ENCODE measurements at regions not wholly inside any gene's neighbourhood (a gene's known extent, or its start where the extent isn't known, plus 50 kb on each side); places are given as distances from the start of the nearest gene placed in this dataset.
"Not testable (repeated sequence)": the region's sequence is repeated elsewhere in the genome, so short reads cannot be mapped to it uniquely, and the experiment has no call there.

DNA sequence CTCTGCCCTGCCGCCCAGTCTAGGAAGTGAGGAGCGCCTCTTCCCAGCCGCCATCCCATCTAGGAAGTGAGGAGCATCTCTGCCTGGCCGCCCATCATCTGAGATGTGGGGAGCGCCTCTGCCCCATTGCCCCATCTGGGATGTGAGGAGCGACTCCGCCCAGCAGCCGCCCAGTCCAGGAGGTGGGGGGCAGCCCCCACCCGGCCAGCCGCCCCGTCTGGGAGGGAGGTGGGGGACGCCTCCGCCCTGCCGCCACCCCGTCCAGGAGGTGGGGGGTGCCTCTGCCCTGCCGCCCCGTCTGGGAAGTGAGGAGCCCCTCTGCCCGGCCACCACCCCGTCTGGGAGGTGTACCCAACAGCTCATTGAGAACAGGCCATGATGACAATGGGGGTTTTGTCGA, 146.0 kb upstream of the RAB6C start:
- in situ Hi-C loops (cut with MboI; ENCODE audit: low sequenced_read_pairs), result not testable (repeated sequence)

DNA sequence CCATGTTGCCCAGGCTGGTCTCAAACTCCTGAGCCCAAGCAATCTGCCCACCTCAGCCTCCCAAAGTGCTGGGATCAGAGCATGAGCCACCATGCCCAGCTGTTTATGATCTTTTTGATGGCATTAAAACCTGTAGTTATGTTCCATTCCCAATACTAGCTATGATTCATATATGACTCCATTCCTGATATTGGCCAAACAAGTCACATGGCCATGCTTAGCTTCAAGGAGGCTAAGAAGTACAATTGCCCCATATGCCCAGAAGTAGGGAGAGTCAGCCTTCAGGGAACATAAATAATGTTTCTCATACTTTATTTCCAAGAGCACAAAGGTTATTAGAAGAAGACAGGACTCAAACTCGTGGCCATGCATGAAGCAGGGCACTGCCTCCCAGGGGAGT, 132.4 kb upstream of the RAB6C start:
- in situ Hi-C loops (cut with MboI; ENCODE audit: low sequenced_read_pairs), result no loop called here

DNA sequence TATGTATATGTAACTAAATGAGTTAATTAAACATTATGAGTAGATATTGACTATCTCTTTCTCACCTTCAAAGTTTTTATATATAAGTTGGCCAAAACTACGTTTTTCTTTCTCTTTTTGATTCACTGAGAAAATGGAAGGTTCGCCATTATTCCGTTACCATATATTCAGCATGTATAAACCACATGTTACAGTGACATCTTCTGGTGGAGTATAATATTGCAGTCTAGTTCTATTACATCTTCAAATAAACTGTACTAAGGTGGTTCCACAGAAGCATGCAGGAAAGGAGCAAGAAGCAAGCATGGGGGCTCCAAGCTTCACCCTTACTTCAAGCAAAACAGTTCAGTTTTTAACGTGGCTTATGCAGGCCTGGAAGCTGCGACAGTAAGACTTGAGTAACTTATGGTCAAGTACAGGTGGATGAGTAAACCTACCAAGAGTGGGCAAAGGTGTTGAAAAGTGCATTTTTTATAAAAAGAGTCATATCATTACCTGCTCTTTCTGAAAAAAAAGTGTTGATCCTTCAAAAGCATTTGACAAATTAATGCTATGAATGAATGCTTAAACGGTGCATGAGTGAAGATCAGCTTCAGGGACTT, 129.8 kb upstream of the RAB6C start:
- in situ Hi-C loops (cut with MboI; ENCODE audit: low sequenced_read_pairs), result no loop called here

DNA sequence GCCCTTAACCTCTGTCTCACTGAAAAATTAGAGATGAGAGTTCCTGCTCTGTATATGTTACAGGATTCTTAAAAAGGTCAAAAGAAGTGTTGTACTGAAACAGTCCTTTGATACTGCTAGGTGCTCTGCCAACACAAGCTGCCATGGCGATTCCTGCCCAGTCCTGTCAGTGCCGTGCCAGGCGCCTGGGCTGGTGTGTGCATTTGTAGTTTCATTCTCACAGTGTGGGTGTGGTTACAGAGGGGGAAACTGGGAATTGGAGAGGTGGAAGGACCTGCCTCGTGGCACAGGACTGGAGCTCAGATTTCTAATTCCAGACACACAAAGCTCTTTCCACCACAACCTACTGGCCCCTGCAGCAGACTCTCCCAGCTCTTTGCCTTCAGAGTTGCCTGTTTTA, 122.3 kb upstream of the RAB6C start:
- in situ Hi-C loops (cut with MboI; ENCODE audit: low sequenced_read_pairs), result no loop called here

DNA sequence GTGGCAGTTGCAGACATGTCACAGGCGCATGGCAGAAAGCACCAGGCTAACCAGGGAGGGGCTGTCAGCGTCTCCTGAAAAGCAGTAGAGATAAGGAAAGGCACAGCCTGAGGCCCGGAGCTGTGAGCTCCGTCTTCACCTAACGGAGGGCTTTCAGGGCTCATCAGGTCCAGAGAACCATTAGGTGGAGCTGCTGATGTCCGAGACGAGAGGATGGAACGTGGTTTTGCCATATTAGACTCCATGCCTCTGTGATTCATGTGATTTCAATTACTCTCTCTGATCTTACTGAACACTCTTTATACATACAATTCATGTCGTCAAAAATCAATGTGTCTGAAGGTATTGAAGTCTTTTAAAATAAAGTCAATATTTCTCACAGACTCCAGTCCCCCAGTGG, 120.3 kb upstream of the RAB6C start:
- in situ Hi-C loops (cut with MboI; ENCODE audit: low sequenced_read_pairs), result no loop called here

DNA sequence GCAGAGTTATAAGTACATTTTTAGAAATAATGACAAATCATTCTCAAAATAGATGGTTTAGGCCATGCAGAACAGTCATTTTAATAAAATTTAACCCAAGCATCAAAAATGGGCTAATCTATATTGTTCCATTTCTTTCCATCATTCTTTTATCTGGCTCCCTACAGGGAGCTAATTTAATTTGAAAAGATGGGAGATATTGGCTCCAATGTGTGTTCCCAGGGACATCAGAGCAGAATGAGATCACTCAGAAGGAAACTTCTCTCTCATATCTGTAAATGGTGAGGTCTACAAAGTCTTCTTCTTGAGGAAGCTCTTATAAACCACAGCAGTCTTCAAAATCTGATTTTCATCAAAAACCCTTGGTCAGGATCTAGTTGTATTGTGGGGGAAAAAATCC, 119.4 kb upstream of the RAB6C start:
- in situ Hi-C loops (cut with MboI; ENCODE audit: low sequenced_read_pairs), result no loop called here

DNA sequence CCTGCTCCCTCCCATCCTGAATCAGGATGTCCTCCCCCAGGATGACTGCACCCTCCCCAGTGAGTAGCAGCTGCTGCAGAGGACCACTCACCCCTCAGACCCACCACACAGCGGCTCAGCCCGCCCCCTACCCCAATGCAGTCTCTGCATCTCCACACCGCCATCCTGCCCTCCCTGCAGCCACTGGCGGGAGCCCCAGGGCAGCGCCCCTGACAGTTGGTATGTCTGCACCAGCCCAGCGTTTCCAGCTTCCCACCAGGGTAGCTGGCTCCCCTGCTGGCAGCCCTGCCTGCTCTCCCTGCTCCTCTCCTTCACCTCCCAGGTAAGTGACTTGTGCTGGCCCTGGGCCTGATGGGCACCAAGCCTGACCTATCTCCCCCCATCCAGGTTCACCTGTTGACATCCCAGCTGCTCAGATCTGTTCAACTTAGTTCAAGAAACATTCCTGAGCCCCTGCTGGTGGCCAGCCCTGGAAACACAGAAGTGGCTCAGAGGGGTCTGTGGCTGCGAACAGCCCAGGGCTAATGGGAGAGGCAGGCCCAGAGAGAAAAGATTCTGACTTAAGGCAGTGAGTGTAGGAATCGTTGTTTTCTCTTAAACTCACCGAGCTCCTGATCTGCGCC, 117.7 kb upstream of the RAB6C start:
- in situ Hi-C loops (cut with MboI; ENCODE audit: low sequenced_read_pairs), result no loop called here

DNA sequence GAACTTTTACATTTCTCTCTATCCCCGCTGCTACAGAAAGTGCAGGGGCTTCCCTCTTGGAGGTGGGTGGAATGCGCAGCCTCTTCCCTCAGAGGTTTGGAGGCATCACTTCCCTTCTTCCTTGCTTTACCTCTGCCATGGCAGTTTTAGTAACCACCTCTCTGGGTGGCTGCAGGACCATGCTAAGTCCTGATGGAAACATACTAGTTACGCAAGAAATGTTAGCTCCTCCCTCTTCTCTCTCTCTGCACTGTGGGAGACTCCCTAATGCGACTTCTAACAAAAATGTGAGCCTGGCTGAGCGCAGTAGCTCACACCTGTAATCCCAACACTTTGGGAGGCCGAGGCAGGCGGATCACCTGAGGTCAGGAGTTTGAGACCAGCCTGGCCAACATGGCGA, 116.8 kb upstream of the RAB6C start:
- in situ Hi-C loops (cut with MboI; ENCODE audit: low sequenced_read_pairs), result no loop called here

DNA sequence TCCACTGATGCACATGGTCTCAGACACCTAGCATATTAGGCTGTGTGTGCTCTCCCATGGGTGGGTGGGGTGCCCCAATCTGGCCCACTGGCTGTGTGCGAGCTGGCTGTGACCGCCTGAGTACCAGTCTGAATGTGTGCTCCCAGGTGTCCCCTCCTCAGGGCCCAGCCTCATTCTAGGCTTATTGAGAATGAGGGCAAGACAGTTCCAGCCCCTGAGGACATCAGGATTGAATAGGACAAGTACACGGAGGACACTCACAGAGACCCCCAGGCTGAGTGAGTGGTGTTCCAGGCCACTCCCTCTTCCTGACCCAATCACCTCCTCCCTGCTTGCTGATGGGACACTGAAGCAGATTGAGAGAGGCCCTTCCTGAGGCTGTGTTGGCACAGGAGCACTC, 116.1 kb upstream of the RAB6C start:
- in situ Hi-C loops (cut with MboI; ENCODE audit: low sequenced_read_pairs), result no loop called here

DNA sequence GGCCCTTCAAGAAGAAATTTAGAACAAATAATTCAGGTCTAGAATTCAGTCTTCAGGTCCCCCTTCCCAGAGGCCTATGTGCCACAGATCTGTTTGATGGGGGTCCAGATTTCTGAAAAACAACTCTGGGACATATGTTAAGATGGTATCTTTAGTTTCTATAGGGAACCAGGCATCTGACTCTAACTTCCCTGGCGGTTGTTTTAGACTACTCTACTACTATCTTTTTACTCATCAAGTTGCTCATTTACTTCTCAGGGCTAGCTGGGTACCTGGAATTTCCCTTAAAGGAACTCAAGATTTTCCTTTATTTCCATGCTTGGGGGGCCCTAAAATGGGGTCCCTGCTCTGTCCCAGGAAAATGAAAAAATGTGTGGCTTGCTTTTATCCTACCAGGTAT, 114.7 kb upstream of the RAB6C start:
- in situ Hi-C loops (cut with MboI; ENCODE audit: low sequenced_read_pairs), result no loop called here

DNA sequence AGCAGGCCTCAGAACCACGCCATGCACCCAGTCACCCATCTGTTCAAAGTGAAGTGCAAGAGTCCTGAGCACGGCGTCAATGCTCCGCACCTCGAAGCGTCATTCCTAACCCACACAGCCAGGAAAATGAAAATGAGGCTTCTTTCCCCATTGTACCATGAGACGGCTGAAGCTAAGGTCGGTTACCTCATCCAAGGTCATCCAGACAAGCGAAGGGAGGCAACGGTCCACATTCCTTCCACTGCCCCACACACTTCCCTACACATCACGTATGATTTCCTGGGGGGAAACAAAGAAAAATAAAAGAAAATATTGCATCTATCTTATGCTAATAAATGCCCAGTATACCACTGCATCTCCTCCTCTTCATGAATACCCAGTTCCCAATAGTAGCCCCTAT, 113.5 kb upstream of the RAB6C start:
- in situ Hi-C loops (cut with MboI; ENCODE audit: low sequenced_read_pairs), result no loop called here

DNA sequence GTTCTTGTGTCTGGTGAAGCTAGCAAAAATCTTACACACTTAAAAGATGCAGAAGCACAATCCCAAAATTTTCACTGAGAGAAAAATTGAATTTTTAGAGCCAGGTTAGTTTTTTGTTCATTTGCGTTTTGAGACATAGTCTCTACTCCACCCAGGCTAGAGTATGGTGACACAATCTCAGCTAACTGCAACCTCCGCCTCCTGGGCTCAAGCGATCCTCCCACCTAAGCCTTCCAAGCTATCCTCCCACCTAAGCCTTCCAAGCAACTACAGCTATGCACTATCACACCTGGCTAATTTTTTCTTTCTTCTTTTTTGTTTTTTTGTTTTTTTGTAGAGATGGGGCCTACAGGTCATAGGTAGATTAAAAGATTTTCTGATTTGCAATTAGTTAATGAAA, 113.1 kb upstream of the RAB6C start:
- in situ Hi-C loops (cut with MboI; ENCODE audit: low sequenced_read_pairs), result no loop called here

DNA sequence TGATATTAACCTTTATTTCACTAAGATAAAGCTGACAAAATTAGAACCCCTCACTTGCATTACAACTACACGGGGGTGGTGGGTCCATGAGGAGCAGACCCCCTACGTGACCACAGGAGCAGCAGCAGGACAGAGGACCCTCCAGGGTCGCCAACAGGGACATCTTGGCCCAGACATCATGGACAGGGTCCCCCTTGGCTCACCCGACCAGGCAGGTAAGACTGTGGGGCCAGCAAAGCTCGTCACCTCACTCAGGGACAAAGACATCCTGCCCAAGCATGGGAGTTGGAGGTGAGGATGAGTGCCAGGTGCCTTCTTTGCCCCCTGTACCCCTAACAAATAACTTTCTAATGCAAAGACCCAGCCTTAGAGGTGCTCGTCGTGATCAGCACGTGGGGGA, 111.3 kb upstream of the RAB6C start:
- in situ Hi-C loops (cut with MboI; ENCODE audit: low sequenced_read_pairs), result no loop called here

DNA sequence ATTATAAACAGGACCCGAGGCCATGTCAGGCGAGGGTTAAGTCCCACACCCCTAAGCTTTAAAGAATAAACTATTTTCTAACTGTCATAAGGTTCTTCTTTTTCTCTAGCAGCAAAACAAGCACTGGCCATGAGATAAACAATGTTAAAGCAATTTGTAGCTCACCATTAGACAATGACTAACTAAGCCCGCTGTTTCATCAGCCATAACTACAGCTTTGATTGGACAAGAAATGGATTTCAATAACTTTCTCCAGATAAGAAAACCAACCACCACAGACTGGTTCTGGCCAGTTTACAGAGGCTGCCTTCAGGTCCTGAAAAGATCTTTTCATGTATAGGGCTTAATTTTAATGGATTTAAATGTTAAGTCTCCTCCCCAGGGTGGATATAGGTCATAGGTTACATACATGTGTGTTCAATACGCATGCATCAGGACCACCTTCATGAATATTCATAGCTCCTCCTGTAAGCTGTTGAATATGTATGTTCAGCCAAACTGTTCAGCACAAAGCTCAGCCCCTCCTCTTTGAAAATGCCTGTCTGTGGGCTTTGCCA, 108.7 kb upstream of the RAB6C start:
- in situ Hi-C loops (cut with MboI; ENCODE audit: low sequenced_read_pairs), result no loop called here

DNA sequence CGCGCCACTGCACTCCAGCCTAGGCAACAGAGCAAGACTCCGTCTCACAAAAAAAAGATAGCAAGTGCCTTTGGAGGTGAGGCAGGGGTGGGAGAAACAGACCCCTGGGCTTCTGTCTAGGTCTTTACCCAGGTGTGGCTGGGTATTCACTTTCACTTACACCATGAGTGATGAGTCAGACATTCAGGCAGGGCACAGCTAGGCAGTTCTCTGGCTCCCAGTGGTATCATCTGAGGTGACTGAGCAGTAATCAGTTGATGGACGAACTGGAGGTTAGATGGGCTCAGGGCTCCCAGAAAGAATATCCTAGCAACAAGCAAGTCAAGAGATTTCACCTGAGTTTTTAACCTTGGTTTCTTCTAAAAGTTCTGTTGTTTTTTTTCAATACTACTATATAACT, 107.0 kb upstream of the RAB6C start:
- in situ Hi-C loops (cut with MboI; ENCODE audit: low sequenced_read_pairs), result no loop called here

DNA sequence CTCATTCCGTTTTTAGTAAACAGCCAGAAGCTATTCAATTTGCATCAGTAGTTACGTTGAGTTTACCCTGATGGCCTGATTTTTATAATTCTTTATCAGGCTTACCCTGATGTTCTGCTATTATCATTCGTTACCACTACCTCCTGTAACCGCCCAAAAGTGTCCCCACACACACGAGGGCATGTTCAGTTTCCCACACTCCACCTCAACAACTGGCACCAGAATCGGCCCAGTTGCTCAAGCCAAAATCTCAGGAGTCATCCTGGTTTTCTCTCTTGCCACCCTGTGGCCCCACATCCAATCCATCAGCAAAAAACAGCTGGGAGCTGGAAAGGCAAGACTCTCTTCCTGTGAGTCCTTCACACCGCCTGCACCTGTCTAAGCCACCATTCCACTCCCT, 102.9 kb upstream of the RAB6C start:
- in situ Hi-C loops (cut with MboI; ENCODE audit: low sequenced_read_pairs), result no loop called here

DNA sequence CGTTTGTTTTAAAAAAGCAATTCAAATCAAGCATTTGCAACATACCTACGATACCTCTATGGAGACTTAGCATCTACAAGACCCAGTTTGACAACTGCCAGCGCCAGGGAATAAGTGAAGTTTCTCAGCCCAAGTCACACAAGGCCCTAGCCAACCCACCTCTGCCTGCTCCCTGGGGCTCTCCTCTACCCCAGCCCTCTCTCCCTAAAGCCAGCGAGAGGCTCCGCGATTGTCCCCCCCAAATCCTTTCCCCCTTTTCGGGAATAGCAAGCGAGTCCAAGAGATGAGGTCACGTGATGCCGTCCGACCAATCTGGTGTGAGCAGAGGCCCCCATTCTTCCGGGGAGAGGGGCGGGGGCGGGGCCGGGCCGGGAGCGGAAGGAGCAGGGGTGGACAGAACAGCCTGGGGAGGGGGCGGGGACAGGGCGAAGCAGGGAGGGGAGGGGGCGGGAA, 102.2 kb upstream of the RAB6C start:
- in situ Hi-C loops (cut with MboI; ENCODE audit: low sequenced_read_pairs), result no loop called here

DNA sequence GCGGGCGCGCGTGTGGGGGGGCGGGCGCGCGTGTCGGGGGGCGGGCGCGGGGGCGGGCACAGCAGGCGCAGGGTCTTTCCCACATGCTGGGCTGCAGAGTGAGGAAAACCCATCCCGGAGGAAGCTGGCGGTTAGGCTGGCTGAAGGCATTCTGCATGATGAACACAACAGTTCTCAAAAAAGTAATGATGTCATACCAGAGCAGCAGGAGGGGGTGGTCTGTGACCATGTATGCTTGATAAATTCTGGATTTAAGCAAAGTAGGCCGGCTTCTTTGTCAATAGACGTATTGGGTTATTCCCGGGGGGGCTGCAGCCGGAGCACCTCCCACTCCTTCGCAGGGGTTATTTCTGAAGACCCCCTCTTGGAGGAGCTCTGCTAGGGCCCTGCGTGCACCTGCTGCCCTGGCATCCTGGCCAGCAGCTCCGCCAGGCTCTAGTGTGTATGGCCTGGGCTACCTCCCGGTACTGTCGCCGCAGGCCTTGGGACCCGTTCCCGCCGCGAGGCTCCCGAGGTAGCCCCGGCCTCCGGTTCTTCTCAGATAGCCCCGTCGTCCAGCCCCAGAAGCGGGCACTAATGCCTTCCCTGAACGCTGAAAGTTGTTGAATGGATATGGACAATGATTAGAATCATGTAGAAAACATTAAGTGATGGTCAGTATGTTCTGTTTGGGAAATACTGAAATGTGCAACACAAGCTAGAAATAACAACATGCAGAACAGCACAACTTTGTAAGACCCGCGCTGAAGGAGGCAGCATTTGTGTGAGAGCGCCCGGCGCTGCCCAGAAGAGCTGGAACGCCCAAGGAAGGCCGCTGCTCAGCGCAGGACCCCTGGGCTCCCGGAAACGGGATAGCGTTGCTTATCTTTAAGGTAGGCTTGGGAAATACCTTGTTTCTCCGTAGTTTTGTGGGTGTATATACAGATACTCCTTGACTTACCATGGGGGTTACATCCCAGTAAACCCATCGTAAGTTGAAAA, 101.4 kb upstream of the RAB6C start:
- in situ Hi-C loops (cut with MboI; ENCODE audit: low sequenced_read_pairs), result no loop called here

DNA sequence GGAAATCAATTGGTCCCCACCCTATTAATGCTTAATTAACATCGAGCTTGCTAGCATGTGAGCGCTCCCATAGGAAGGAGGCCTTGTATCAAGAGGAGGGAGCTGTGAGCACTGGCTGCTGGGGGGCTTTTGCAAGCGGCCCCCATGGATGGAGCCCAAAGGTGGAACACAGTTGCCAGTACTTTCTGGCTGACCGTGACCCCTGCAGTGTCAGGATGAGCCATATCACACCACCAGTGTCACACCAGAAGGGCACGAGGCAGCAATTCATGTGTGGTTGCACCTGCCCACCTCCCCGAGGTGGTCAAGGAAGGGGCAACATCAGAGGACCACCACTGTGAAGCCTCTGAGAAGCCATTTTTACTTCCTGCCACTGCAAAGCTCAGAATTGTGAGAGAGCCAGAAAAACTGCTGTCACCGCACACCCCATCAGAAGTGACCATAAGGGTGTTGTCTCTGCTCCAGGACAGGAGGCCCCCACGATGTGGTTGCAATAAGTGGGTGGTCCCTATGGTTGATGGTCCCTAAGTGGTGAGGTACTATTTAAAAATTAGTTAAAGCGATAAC, 99.8 kb upstream of the RAB6C start:
- in situ Hi-C loops (cut with MboI; ENCODE audit: low sequenced_read_pairs), result no loop called here

DNA sequence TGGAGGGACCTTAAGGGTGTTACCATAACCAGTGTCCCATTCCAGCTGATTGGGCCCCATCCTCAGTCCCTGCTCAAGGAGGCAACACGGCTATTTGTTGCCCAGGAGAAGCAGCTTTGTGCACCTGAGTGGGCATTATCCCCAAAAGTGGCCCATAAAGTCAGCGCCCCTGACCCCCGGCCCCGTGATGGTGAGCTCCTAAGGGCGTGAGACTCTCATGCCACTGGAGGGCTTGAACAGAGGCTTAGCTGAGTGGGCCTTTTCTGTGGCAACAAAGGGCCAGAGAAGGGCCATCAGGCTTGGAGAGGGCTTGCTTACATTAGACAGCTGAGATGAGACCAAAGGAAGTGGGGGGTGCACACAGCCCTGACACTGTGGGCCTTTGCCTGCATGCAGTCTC, 99.2 kb upstream of the RAB6C start:
- in situ Hi-C loops (cut with MboI; ENCODE audit: low sequenced_read_pairs), result no loop called here

DNA sequence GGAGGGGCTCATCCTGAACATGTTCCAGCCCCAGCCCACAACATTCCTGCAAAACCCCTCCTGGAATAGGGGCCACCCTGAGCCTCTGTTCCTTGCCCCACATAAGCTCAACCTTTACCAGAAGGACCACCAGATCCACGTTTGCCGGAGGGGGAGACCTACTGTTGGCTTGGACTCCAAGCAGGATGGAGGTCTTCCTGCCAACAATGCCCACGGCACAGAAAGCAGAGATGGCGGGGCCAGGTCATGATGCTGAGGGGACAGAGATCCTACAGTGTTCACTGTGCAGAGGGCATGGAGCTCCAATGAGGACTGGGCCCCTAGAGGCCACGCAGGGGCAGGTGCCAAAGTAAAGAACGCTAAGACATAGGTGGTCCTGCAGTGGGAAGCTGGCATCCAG, 98.5 kb upstream of the RAB6C start:
- in situ Hi-C loops (cut with MboI; ENCODE audit: low sequenced_read_pairs), result no loop called here

All from HL-60/S4 treated with retinoic acid at 250 ng/mL for 4 days and 3 days (cell line).